ENCODE measurements at regions not wholly inside any gene's neighbourhood (a gene's known extent, or its start where the extent isn't known, plus 50 kb on each side); places are given as distances from the start of the nearest gene placed in this dataset.
A peak's percentile ranks its signal among the peaks of the same experiment; 100 is the strongest.
"Not testable (repeated sequence)": the region's sequence is repeated elsewhere in the genome, so short reads cannot be mapped to it uniquely, and the experiment has no call there.

DNA sequence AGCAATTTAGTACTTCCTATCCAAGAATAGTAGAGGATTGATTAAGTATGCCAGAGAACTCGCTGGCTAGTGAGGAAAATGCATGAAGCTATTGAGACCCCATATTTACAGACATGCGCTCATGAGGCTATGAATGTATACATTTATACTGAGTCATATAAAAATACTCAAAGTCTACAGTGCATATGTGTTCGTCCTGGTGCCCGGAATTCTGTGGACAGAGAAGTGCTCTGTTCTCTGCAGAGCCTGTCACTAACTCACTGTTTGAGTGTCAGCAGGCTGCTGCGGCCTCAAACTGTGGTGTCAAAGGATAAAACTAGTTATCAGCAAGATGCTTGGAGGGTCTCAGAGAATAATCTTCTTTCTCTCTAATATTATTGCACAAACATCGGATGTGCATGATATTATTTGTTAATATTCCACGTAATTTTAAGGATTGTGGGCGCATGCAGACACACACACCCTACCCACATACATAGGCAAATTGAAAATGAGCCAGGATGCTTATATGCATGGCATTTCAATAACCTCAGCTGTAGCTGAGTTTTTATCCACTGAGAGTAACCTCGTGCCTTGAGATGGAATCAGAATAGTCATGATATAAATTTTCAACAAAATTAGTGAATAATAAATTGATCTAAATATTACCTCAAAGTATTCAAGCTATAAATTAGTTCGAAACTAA lies 50.0 kb upstream of the TSC22D2 start:
- Mint-ChIP-seq H3K4me3 (no peak overlapping the region), H3K36me3 (no peaks in the 10 kb centered on the region), H3K9me3 (no peaks in the 10 kb centered on the region), H3K27ac (no peak overlapping the region), H3K4me1 (peaks cover 3% of the 10 kb centered on the region), H3K27me3 (no peaks in the 10 kb centered on the region)
- no peak for DNase-seq

DNA sequence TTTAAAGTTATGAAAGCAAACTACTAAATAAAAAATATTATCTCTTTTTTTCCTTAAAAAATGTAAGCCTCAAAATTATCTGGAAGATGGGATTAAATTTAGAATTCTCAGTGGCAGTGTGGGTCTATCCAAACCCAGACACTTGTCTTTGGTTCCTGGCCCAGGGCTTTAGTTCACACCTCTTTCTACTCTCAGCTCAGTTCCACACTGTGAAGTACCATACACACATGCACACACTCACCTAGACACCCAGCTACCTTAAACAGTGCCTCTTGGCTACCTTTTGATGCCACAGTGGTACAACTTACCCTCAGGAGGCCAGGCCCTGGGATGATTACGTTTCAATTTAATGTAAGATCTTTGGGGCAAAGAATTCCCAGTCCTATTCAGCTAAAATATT lies 51.0 kb upstream of the TSC22D2 start:
- no peak overlapping the region for H3K4me3 Mint-ChIP-seq
- H3K27me3 Mint-ChIP-seq: no peaks in the 10 kb centered on the region
- DNase-seq: no peak
- H3K27ac Mint-ChIP-seq: no peak overlapping the region
- no peaks in the 10 kb centered on the region for H3K36me3 Mint-ChIP-seq
- H3K9me3 Mint-ChIP-seq: no peaks in the 10 kb centered on the region
- peaks cover 3% of the 10 kb centered on the region for H3K4me1 Mint-ChIP-seq

DNA sequence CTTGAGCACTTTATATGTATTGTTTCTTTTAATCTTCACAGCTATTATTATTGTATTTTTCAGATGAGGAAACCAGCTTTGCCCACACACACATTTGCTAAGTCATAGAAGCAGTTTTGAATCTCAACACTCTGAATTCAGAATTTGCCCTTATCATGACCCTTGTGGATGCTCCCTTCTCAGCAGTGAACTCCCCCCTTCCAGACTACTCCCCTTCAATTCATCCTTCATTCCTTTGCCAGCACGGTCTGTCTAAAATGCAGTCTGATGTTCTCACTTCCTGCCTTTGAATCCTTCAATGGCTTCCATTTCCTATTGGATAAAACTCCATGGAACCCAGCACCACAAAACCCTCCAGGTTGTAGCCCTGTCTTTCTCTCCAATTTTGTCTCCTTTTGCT lies 52.5 kb upstream of the TSC22D2 start:
- H3K9me3 Mint-ChIP-seq: no peaks in the 10 kb centered on the region
- no peak overlapping the region for H3K4me3 Mint-ChIP-seq
- no peaks in the 10 kb centered on the region for H3K4me1 Mint-ChIP-seq
- no peaks in the 10 kb centered on the region for H3K36me3 Mint-ChIP-seq
- no peak for DNase-seq
- H3K27me3 Mint-ChIP-seq: no peaks in the 10 kb centered on the region
- no peak overlapping the region for H3K27ac Mint-ChIP-seq

DNA sequence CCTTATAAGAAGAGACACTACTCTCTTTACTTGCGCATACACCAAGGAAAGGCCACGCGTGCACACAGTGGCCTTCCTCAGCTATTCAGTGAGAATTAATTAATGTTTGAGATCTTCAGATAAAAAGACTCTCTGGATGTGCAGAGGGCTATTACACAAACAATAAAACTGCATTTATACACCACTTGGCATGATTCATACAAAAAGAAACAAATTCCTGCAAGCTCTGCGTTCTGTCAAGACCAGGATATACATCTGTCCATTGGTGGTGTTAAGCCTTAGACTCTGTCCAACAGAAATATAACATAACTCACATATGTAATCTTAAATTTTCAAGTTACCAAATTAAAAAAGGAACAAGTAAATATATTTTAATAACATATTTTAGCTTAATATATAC lies 55.2 kb upstream of the TSC22D2 start:
- Mint-ChIP-seq H3K4me3 (no peak overlapping the region), H3K27me3 (no peaks in the 10 kb centered on the region), H3K27ac (no peak overlapping the region), H3K4me1 (peaks cover 5% of the 10 kb centered on the region), H3K9me3 (no peaks in the 10 kb centered on the region), H3K36me3 (no peaks in the 10 kb centered on the region)
- DNase-seq: no peak

DNA sequence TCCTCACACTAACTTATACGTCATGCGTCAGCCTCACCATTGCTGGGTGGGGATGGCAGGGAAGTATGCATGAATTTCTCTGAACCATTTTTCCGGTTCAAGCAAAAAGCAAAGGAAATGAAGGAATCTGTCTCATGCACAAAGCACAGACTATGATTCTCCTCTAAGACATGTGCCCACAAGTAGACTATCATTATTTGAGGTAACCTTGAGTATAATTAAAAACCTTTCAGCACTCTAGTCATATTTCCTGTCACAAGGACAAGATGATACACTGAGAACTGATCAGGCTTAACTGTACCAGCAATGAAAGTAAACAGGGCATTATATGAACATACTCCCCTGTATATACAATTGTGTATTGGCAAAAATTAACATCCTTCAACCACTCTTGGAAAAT lies 56.7 kb upstream of the TSC22D2 start:
- no peak for DNase-seq
- Mint-ChIP-seq H3K27ac (no peak overlapping the region), H3K4me1 (peaks cover 5% of the 10 kb centered on the region), H3K27me3 (no peaks in the 10 kb centered on the region), H3K4me3 (no peak overlapping the region), H3K36me3 (no peaks in the 10 kb centered on the region), H3K9me3 (no peaks in the 10 kb centered on the region)

DNA sequence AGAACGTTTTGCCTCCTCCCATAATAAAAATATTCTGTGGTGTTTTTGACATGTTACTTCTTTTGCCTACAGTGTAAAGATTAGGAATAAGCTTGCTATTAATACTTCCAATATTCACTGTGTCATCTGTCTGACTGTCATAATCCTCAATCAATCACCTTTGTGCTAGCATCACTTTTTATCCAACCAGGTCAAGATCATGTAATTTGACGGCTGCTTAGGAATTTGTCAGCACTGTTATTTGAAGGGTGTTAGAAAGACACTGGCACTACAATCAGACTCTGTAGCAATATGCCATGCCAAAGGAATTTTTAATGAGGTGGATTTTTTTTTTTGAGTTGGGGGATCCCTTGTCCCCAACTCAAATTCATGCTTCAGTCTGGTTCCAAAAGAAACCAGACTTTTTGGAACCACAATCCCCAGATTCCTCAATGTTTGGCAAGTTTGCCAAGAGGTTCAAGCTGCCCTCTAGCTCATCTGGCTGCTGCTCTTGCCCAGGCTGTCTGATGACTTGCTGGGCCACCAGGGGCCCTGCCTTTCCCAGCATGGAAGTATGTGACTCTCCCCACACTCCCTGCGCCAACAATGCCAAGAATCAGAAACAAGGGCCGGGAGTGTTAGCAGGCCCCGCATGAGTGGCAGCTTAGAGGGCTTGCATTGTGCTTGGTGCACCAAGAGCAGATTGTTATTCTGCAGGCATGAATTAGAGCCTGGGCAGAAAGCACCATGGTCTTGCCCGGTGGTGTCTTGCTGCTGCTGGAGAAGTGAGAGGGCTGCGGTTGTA lies 58.6 kb upstream of the TSC22D2 start:
- DNase-seq: no peak
- peaks cover 9% of the 10 kb centered on the region for H3K27me3 Mint-ChIP-seq
- no peak overlapping the region for H3K27ac Mint-ChIP-seq
- no peak overlapping the region for H3K4me3 Mint-ChIP-seq
- no peaks in the 10 kb centered on the region for H3K36me3 Mint-ChIP-seq
- no peaks in the 10 kb centered on the region for H3K9me3 Mint-ChIP-seq
- H3K4me1 Mint-ChIP-seq: peaks cover 5% of the 10 kb centered on the region

DNA sequence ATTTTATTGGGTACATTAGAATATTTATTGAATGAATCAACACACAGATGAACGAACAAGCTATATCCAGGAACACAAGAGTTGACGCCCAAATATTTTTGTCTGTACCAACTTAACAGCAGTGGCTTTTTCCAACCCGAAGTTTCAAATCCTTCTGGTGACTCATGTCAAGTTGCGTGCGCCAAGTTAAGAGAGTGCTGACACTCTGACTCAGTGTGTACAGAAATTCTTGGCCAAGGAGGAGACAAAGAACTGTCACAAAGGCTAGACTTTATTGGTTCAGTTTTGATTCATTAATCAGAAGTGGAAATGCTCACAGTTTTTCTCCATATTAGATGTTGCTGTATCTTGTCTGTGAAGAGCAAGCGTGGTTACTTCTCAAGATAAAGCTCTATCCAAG lies 59.6 kb upstream of the TSC22D2 start:
- H3K36me3 Mint-ChIP-seq: no peaks in the 10 kb centered on the region
- peak; percentile 9 for DNase-seq
- H3K4me1 Mint-ChIP-seq: peaks cover 5% of the 10 kb centered on the region
- H3K27me3 Mint-ChIP-seq: peaks cover 14% of the 10 kb centered on the region
- H3K9me3 Mint-ChIP-seq: no peaks in the 10 kb centered on the region
- H3K4me3 Mint-ChIP-seq: no peak overlapping the region
- H3K27ac Mint-ChIP-seq: no peak overlapping the region

DNA sequence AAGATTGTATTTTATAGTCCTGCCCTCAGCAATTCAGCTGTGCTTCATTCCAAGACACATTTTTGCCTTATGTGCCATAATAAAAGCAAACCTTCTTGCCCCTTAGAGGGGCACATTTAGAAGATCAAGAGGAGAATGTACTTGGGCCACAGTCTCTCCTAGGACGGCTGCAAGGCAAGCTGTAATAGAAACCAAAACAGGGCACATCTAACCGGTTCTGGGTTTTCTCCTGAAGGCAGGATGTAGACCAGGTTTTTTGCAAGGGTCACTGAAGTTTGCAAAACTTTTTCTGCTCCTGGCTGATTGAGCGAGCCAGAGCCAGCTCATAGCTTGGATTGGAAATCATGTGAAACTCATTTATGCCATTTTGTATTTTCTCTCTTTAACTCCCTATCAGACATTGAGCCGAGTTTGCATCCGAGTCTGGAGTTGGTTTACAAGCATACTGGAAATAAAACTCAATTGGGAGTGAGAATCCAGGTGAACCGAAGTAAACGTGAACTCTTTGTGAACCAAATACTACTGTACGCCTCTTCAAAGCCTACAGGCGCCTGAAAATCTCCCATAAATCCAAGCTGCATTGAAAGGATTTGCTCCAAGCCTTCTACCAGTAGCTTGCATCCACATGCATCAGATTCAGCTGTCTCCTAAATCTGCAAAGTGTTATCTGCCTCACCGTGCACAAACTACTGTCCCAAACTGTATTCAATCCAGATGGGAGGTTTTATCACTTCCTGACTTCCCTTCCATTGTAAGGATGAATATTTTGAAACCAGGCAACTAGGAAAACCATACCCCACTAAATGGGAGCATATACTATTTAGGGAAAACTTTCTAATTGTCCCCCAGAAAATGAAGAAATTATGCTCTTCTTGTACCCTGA lies 60.9 kb upstream of the TSC22D2 start:
- Mint-ChIP-seq H3K4me1 (peaks cover 5% of the 10 kb centered on the region), H3K27me3 (peaks cover 14% of the 10 kb centered on the region), H3K4me3 (no peak overlapping the region), H3K9me3 (no peaks in the 10 kb centered on the region), H3K27ac (no peak overlapping the region), H3K36me3 (no peaks in the 10 kb centered on the region)
- DNase-seq: no peak

DNA sequence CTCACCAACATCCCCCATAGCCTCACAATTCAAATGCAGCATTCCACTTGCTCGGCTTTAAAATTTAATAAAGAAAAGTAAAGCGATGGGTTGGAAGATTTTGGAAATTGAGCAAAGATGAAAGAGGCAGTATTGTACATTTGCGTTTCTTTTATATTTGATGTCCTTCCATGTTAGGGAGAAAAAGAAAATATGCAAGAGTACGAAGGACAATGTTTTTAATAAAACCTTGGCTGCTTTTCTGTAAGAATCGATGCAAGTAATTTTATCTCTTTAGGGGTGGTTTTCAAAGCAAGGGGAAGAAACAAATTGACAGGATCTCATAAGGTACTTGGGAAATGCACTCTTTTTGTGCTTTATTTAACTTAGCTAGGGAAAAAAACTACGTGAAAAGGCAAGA lies 61.8 kb upstream of the TSC22D2 start:
- H3K27ac Mint-ChIP-seq: no peak overlapping the region
- no peaks in the 10 kb centered on the region for H3K9me3 Mint-ChIP-seq
- H3K27me3 Mint-ChIP-seq: peaks cover 14% of the 10 kb centered on the region
- no peak for DNase-seq
- H3K36me3 Mint-ChIP-seq: no peaks in the 10 kb centered on the region
- no peak overlapping the region for H3K4me3 Mint-ChIP-seq
- H3K4me1 Mint-ChIP-seq: peaks cover 5% of the 10 kb centered on the region

DNA sequence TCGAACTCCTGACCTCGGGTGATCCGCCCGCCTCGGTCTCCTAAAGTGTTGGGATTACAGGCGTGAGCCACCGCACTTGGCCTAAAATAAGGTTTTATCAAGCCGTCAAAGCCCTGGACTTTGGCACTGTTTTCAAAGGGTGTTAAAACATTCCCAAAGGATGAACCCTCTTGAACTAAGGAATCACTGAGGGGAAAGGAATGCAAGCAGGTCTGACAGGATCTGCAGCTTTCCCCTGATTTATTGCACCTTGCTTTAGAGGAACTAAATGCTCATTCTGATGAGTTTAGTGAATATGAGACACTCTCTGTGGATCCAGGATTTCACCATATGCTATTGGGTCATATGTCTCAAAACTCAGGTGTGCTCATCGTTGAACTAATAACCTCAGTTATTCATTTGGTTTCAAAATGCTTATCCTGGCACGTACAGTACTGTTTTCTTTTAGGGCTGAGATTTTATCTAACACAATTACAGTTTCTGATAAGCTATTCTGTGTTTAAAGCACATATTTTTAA lies 63.0 kb upstream of the TSC22D2 start:
- H3K4me3 Mint-ChIP-seq: no peak overlapping the region
- H3K27me3 Mint-ChIP-seq: peaks cover 14% of the 10 kb centered on the region
- no peak for DNase-seq
- no peaks in the 10 kb centered on the region for H3K36me3 Mint-ChIP-seq
- no peaks in the 10 kb centered on the region for H3K9me3 Mint-ChIP-seq
- H3K4me1 Mint-ChIP-seq: peaks cover 5% of the 10 kb centered on the region
- no peak overlapping the region for H3K27ac Mint-ChIP-seq

DNA sequence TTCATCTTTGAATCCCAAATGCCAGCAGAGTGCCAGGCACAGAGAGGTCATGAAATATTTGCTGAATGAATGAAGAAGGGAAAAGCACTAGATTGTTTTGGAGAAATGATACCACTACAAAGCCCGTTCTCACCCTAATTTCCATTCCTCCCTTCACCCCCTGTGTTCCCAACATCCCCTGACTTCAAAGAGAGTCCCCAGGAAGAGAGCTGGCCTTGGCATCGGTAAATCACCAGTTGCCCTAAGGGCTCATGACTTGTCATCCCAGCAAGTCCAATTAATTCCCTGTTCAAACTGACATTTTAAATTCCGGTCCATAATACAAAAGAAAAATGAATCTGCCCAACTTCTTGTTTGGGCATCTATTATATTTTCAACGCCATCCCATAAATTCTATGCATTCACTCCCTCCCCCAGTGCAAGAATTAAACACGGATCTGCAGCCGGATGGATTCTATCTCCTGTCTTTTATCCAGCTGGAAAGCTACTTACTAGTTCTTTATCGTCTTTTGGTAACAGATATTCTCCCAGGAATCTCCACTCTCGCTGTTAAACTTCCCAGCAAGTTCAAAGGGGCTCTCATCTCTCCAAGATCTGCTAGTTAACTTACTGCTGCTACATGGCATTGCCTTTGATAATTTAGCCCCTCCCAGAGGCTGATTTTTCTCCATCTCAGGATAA lies 63.9 kb upstream of the TSC22D2 start:
- H3K4me3 Mint-ChIP-seq: no peak overlapping the region
- H3K27ac Mint-ChIP-seq: no peak overlapping the region
- no peak for DNase-seq
- H3K4me1 Mint-ChIP-seq: peaks cover 5% of the 10 kb centered on the region
- H3K9me3 Mint-ChIP-seq: no peaks in the 10 kb centered on the region
- H3K36me3 Mint-ChIP-seq: no peaks in the 10 kb centered on the region
- H3K27me3 Mint-ChIP-seq: peaks cover 14% of the 10 kb centered on the region

DNA sequence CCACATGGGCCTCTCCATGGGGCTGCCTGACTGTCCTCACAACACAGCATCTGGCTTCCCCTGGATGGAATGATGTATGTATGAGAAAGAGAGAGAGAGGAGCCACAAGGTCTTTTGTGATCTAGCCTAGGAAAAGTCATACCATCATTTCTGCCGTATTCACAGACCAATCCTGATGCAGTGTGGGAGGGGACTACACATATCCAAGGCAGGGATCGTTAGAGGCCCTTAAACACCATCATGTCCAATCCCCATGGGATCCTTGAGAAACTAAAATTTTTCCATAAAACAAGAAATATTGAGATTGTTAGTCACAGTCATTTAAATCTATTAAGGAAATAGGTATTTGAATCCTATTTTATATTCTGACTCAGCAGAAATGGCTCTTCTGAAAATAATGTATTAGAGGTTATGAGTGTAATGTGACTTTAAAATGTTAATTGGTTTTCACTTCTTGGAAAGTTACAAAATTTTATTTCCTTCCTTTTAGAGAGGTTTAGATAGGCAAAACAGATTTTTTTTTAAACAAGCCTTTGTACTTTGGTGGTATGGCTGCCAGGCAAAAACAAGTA lies 65.1 kb upstream of the TSC22D2 start:
- Mint-ChIP-seq H3K36me3 (no peaks in the 10 kb centered on the region), H3K4me3 (no peak overlapping the region), H3K27me3 (peaks cover 17% of the 10 kb centered on the region), H3K4me1 (no peaks in the 10 kb centered on the region), H3K9me3 (no peaks in the 10 kb centered on the region), H3K27ac (no peak overlapping the region)
- no peak for DNase-seq

DNA sequence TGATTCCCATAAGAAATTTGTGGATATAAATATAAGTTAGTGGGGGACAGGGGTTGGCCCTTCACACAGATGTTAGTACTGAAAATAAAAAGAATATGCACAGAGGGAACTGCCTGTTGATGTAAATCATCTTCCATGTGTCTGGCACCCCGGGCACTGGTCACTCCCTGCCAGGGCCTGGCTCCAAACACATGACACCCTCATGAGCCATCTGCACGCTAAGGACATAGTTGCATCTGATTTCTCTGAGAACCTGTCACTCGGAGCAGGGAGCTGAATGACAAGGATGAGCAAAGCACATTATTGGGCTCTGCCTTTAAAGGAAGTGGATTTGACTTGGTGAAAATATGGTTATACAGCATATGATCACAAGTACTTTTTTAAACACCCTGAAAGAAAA lies 66.2 kb upstream of the TSC22D2 start:
- DNase-seq: no peak
- no peaks in the 10 kb centered on the region for H3K36me3 Mint-ChIP-seq
- no peaks in the 10 kb centered on the region for H3K4me1 Mint-ChIP-seq
- H3K27ac Mint-ChIP-seq: no peak overlapping the region
- no peaks in the 10 kb centered on the region for H3K9me3 Mint-ChIP-seq
- no peak overlapping the region for H3K4me3 Mint-ChIP-seq
- peaks cover 23% of the 10 kb centered on the region for H3K27me3 Mint-ChIP-seq

DNA sequence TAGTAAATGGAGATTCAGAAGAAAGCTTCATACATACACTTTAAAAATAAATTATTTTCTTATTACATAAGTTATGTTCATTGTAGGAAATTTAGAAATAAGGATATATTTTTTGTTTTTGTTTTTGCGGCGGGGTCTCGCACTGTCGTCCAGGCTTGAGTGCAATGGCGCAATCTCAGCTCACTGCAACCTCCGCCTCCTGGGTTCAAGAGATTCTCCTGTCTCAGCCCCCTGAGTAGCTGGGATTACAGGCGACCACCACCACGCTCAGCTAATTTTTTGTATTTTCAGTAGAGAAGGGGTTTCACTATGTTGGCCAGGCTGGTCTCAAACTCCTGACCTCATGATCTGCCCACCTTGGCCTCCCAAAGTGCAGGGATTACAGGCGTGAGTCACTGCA lies 71.7 kb upstream of the TSC22D2 start:
- not testable (repeated sequence) for DNase-seq, H3K9me3 Mint-ChIP-seq, H3K4me1 Mint-ChIP-seq, H3K36me3 Mint-ChIP-seq, H3K4me3 Mint-ChIP-seq, H3K27ac Mint-ChIP-seq
- peaks cover 13% of the 10 kb centered on the region for H3K27me3 Mint-ChIP-seq
